Activated CD8-positive, alpha-beta memory T cell treated with anti-CD3 and anti-CD28 coated beads for 36 hours (primary cell): ENCODE measurements at regions not wholly inside any gene's neighbourhood (a gene's known extent, or its start where the extent isn't known, plus 50 kb on each side); places are given as distances from the start of the nearest gene placed in this dataset.
"Not testable (repeated sequence)": the region's sequence is repeated elsewhere in the genome, so short reads cannot be mapped to it uniquely, and the experiment has no call there.

ENCODE experiments used
- CTCF ChIA-PET: fragments of 350-600 bp; sonication (Branson Sonifier 250); formaldehyde crosslinking; loops from one replicate; lab custom pipeline; 2021; ENCODE audit warnings: antibody characterized with exemption; lab: Charles Lee
- POLR2A ChIA-PET: fragments of 350-600 bp; sonication (Branson Sonifier 250); formaldehyde crosslinking; loops from one replicate; lab custom pipeline; 2021; ENCODE audit warnings: antibody characterized with exemption; lab: Charles Lee

DNA sequence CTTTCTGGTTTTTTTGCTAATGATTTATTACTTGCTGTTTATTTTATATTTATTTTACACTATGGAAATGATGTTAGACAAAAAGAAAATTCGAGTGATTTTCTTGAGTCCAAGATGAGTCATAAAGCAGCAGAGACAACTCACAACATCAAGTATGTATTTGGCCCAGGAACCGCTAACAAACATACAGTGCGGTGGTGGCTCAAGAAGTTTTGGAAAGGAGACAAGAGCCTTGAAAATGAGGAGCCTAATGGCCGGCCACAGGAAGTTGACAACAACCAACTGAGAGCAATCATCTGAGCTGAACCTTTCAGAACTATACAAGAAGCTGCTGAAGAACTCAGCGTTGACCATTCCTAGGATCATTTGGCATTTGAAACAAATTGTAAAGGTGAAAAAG, 594.1 kb downstream of the SATB2 start:
- CTCF ChIA-PET, result no interaction called here
- POLR2A ChIA-PET, result no interaction called here

DNA sequence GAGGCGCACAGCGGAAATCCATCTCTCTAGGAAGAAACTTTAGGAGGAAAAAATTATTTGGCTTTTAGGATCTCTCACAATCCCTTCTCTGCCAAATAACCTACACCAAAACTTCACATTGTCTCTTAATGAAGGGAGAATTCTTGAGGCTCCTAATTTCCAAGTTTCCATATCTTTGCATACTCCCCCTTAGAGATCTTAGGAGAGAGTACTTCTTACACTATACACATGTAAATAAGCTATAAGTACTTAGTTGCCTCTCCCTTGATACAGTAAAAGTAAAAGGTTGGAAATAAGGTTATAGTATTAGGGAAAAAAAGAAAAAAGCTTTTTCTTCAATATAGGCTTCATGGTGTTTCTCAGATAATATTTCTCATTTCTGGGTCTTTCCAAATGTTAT, 596.7 kb downstream of the SATB2 start:
- ChIA-PET CTCF (no interaction called here), POLR2A (no interaction called here)

DNA sequence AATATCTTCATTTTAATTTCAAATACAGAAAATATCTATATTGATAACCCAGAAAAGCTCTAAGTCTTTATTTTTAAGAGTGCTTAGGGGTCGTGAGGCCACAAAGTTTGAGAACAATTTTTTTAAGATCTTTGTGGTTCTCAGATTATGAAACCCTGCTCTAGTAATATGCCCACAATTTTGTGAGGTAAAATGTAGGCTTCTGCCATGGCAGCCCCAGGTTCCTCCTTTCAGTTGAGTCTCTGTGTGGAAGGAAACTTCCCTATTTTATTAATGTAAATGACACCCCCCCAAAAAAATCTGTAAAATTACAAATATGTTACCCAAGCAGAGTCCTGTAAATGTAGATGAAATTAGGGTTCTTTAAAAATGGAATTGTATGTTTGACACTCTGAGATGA, 600.5 kb downstream of the SATB2 start:
- ChIA-PET POLR2A (no interaction called here), CTCF (no interaction called here)

DNA sequence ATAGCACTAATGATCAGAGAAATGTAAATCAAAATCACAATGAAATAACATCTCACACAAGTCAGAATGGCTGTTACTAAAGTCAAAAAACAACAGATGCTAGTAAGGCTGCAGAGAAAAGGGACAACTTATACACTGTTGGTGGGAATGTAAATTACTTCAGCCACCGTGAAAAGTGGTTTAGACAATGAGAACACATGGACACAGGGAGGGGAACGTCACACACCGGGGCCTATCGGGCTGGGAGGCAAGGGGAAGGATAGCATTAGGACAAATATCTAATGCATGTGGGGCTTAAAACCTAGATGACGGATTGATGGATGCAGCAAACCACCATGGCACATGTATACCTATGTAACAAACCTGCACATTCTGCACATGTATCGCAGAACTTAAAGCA, 602.0 kb downstream of the SATB2 start:
- CTCF ChIA-PET, result not testable (repeated sequence)

DNA sequence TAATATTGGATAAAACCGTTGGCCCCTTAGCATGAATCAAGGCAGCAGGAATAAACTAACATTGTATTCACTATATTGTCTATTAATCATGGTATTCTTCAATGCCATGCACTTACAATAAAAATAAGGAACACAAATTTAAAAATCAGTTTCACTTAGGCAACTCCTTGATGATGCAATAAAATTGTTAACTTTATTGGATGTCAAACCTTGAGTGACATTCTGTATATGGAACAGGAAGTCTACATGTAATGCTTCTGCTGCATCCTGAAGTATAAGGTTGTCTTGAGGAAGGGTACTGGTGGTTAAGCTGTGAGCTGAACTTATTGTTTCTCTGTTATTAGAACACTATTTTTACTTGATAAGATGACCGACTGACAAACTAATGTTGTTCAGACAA, 605.5 kb downstream of the SATB2 start:
- POLR2A ChIA-PET, result no interaction called here
- CTCF ChIA-PET, result no interaction called here

More for the DNA sequence above, 602.0 kb downstream of the SATB2 start:
- POLR2A ChIA-PET, result not testable (repeated sequence)

DNA sequence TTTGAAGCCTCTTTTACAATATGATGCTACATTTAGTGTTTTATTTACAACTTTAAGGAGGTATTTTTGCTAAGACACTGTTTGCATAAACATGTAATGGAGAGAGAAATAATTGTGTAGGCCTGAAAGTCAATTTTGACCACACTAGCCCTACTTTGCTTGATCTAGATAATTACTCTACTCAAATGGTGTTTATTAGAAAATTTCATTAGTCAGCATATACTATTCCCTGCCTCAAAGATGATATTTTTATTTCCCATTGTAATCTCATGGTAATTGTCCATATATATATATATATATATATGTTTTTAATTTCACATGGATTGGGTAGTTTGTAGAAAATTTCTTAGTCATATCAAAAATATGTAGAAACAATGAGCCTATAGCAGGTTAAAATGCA, 632.2 kb downstream of the SATB2 start:
- POLR2A ChIA-PET, result no interaction called here
- CTCF ChIA-PET, result no interaction called here

DNA sequence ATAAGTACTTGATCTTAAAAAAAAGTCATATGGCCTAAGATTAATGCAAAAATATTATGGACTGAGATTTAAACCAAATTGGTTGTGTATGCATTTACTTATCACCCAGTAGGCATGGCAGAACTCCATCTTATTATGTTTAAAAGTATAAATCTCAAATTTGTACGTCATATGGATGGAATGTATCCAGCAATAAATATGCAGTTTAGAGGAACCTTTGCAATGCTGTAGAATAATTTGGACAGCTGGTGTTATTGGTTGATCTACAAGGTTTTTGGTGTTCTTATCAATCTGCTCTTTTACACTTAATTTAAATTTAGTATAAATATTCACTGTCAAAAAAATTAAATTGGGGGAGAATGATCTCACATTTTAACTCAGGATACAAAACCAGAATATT, 640.2 kb downstream of the SATB2 start:
- ChIA-PET CTCF (no interaction called here), POLR2A (no interaction called here)

DNA sequence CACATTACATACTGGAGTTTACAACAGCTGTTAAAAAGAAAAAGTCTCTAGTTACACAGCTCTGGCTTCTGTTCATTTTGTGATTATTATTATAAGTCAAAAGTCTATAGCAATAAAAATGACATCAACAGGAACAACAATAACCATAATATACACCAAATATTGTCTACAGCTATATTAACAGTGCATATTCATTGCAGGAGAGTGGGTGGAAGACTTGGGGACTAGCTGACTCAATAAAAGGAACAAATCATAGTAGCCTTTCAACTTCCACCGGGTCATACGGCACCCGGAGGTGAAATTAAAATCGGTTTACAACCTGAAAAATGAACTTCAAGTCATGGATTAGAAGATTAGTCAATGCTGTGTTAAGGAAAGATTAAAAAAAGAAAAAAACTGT, 642.1 kb downstream of the SATB2 start:
- CTCF ChIA-PET, result no interaction called here
- POLR2A ChIA-PET, result no interaction called here

DNA sequence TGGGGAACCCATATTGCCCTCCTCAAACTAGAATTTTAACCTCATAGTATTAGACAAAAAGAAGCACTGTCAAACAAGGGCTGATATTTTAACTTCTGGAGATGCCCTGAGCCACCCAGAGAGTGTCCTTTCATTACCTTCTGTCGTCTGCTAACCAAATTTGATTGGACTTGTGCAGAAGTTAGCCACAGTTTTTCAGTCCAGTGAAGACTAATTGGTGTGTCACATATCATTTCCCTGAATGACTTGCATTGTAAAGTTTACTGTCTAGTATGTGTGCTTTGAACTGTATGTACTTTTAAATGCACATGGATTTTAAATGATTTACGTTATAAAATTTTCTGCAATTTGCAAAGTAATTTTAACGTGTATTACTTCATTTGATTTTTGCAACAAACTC, 646.5 kb downstream of the SATB2 start:
- POLR2A ChIA-PET, result no interaction called here
- CTCF ChIA-PET, result no interaction called here

DNA sequence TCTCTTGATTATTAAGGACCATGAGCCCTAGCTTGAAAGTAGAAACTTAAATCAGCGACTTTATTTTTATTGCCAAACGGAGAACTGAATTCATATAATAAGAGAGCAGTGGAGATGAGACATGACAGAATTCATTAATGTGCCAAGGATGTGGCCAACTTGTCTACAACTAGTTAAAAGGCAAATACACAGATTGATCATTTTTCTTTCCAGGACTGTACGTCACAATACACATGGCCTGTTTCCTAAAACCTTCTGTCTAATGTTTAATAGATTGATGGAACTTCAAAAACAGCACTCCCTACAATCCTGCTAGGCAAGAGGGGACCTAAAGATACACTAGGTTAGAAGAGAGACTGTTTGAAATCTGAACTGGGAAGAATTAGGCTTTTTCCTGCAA, 647.8 kb downstream of the SATB2 start:
- POLR2A ChIA-PET, result no interaction called here
- CTCF ChIA-PET, result no interaction called here

DNA sequence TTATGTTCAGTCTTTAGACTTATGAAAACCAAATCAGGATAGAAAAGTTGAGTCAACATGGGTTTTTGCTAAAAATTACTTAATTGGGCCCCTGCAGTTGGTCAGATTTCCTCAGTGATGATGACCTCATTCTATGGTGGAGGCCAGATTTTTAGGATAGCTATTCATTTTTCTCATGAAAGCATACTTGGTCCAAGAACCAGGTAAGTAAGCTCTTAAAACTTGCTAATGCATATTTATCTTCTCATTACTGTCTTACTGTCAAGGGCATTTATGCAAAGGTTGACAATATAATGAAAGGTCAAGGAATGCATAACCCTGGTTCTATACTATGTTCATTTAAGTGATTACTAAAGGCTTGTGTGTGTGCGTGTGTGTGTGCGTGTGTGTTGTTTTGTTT, 650.6 kb downstream of the SATB2 start:
- POLR2A ChIA-PET, result no interaction called here

DNA sequence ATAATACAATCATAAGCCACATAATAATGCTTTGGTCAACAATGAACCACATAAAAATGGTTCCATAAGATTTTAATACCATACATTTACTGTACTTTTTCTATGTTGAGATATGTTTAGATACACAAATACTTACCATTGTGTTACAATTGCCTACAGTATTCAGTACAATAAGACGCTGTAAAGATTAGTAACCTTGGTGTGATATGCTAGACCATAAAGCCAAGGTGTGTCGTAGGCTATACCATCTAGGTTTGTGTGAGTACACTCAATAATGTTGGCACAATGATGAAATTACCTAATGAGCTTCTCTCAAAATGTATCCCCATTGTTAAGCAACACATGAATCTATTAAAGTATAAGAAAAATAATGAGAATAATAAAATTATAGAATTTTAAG, 662.3 kb downstream of the SATB2 start:
- POLR2A ChIA-PET, result no interaction called here
- CTCF ChIA-PET, result no interaction called here

More for the DNA sequence above, 650.6 kb downstream of the SATB2 start:
- CTCF ChIA-PET, result no interaction called here

DNA sequence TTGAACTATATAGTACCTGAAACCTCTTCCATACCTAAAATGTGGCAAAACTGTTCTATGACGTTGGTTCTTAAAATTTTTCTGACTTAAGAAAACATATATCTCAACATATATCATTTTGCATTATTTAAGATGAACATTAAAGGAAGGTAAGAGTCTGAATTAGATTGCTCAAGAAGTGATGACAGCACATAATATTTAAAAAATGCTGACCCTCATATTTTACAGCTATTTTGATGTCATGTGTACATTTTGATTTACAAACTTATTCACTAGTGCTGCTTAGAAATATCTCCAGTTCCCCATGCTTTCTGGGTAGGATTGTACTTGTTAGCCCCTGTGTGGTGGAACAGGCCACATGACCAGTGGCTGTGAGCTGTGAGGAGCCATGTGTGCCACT, 666.1 kb downstream of the SATB2 start:
- POLR2A ChIA-PET, result no interaction called here
- CTCF ChIA-PET, result no interaction called here

DNA sequence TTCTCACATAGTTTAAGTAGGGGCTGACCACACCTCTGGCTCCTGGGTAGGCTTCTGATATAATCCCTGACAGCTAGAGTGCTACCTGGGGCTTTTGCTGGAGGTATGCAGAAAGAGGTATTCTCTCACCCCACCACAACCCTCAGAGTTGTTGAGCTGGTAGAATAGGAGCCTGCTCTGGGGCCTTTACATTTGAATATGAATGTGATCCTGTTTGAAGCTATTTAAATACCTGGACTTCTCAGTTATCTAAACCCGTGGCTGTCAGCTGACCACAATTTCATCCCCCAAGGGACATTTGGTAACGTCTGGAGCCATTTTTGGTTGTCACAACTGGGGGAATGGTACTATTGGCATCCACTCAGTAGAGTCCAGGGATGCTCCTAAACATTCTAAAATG, 669.1 kb downstream of the SATB2 start:
- ChIA-PET POLR2A (no interaction called here), CTCF (no interaction called here)

DNA sequence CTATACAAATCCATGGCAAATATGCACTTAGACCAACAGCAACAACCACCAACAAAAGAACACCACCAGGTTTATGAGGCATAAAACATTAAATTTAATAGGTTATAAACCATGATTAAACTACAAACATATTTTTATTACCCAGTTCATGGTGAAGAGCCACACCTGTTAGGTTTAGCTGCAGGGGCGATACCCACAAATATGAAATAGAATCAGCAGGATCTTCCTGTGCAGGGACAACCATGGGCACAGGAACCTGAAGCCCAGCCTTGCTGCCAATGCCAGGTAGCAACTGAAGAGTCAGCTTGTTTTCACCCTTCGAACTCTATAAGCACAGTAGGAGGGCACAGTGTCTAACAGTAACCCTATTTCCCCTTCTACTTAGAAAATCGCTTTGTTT, 675.0 kb downstream of the SATB2 start:
- ChIA-PET POLR2A (no interaction called here), CTCF (no interaction called here)

DNA sequence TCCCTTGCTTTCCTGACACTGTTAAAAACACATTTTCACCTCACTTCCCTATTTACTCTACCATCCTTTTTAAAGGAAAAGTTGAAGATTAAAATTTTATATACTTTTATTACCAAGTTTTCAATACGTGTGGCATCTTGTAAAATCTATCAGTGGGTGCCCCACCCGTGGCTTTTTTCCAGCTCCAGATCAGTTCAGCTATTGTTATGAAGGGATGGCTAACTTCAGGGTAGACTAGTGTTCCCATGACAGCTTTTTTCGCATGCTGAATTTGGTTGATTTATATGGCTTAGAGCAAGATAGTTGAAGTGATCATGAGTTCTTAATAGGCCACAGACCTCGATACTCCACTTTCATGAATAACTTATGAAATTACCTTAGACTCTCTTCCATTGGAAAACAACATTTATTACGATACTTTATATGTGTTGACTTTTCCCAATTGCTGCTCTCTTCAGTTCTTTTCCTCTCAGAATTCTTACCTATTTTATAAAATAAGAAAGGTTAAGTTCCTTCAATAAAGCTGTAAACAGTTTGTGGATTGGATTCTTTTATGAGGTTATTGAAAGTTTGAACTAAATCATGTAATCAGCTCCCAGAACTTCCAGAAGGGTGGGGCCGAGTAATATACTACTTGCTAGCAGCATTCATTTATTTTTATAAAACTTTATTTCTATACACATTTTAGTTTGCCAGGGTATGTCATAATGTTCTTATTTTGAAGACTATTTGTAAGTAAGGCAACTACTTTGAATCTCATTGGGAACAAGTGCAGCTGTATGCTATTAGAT, 680.9 kb downstream of the SATB2 start:
- CTCF ChIA-PET, result no interaction called here
- POLR2A ChIA-PET, result no interaction called here

DNA sequence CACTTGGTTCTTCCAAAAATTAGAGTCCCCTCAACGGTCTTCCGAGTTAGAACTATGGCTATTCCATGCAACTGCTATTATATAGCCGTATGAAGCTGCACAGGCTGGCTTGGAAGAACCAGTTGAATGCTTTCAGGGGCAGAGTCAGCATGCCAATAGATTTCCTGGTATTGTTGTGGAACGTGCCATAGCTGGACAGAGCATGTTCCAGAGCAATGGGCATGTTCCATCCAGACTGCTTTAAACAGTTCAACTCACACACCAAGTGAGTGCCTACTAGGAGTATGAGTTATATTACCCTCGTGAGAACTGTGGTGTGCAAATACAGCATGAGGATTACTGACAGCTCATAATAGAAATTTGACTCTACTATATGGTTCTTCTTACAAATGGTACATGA, 682.0 kb downstream of the SATB2 start:
- POLR2A ChIA-PET, result no interaction called here
- CTCF ChIA-PET, result no interaction called here

DNA sequence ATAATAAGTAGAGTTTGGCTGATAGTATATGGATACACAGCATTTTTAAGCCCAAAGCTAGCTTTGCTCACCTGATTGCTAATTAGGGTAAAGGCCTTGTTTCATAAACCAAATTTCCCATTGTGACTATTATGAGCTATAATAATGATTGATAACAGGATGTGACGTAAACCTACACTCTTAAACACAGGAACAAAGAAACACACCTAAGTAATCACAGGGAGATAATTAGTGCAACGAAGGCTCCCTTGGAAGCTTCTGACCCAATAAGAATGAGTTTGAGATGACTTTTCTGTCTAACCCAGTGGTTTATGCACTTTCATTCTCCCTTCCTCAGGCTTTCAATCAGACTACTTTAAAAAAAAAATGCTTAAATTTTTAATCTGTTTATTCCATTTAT, 683.2 kb downstream of the SATB2 start:
- ChIA-PET CTCF (no interaction called here), POLR2A (no interaction called here)

DNA sequence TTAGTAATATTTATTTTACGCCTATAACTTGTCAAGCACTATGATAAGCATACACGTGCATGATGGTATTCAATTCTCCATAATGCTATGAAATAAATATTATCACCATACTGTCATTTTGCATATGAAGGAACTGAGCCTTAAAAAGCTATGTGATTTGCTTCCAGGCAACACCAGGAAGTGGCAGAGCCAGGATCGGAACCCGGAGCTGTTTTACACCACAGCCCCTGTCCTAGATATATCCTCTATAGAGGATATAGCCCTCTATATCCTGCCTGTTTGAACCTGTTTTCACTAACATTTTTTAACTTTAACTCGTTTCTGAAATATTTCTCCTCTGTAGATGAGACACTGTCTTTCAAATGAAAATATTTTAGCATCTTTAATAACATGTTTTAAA, 690.0 kb downstream of the SATB2 start:
- CTCF ChIA-PET, result no interaction called here

DNA sequence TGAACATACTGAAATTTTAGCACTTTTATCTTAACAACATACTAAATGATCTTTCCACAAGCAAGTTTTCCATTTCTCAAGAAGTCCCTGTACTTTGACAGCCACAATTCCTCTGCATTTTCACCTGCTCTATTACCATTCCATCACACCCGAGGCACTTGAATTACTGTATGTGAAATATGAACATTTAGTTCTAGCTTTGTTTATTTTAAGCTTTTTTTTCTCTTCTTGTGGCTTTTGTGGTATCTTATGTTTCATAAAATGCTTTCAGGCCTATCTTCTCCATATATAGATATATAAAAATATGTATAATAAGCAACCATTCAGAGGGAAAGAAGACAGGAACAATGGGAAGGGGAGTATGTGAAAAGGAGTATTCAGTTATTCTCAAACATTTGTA, 693.9 kb downstream of the SATB2 start:
- ChIA-PET CTCF (no interaction called here), POLR2A (no interaction called here)

More for the DNA sequence above, 690.0 kb downstream of the SATB2 start:
- POLR2A ChIA-PET, result no interaction called here

DNA sequence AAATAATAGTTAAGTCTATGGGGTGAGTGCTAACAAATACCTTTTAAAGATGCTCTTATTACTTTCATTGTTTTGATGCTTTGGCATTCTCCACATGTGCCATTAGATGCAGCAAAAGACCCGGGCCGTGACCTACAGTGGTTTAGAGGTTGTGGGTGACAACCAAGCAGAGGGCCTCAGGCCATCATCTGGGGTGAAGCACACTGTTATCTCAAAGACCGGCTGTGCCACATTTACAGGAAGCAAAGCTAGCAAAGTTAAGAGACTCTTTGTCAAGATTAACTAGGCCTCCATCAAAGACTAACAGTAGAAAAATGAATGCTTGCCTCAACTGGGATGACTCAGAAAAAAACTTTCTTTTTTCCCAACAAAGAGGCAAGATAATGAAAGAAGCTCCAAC, 695.3 kb downstream of the SATB2 start:
- CTCF ChIA-PET, result no interaction called here

DNA sequence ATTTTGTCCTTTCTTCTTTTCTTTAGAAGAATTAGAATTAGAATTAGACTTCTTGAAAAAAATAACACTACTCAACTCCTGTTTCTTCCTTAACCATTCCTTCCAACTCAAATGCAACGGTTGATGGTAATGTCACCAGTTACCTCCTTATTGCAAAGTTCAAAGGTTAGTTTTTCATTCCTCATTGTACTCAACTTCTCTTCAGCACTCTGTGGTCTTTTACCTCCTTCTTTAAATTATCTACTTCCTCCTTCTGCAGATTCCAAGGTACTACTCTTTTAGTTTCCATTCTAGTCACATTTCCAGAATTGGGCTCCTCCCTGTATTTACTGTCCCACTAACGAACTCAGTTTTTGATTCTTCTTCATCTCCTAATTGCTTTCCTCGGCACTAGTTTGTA, 700.7 kb downstream of the SATB2 start:
- POLR2A ChIA-PET, result no interaction called here
- CTCF ChIA-PET, result no interaction called here

More for the DNA sequence above, 695.3 kb downstream of the SATB2 start:
- POLR2A ChIA-PET, result no interaction called here
